ENCODE measurements at regions not wholly inside any gene's neighbourhood (a gene's known extent, or its start where the extent isn't known, plus 50 kb on each side); places are given as distances from the start of the nearest gene placed in this dataset.
"Not testable (repeated sequence)": the region's sequence is repeated elsewhere in the genome, so short reads cannot be mapped to it uniquely, and the experiment has no call there.

DNA sequence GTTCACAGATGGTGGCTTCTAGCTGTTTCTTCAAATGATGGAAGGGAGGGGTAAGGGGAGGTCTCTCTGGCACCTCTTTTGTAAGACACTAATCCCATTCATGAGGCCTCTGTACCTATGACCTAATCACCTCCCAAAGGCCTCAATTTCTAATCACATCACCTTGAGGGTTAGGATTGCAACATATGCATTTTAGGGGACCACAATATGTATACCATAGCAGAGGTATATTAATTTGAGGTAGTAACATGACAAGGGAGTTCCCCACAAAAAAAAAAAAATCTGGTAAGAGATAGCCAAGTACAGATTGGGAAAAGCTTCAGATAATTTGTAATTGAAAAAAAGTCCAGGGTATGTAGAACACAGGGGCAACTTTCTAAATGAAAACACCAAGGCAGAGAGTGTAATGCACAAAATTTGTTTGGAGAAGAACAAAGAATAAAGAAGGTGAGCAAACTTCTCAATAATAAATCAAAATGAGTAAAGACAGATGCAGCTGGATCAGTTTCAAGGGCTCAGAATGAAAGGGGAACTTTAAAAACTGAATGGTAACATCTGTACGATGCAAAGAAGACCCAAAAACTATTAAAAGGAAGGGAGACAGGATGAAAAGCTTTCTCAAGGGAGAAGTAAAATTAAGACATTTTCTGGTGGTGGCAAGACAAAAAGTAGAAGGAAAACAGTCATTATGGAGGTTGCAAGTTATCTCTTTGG lies 125.5 kb upstream of the DCN start:
- DNase-seq (ENCODE audit: low read depth in 4 of 4, low spot score in 2 of 4): no peak

DNA sequence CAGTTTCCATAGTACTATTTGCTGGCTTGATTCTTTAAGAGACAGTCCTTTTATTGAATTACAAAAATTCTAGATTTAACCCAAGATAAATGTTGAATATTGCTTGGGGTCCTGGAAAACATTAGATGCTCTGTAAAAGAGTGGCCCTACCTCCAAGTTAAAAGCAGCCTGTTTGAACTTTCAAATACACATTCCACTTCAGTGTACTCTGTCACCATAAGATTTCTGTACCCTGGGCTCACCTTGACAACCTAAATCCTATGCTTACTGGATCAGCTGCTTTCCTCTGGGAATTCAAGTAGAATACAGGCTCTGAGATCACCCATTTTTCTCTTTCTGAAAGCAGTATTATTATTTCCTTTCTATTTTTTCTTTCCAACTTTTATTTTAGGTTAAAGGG lies 107.7 kb upstream of the DCN start:
- no peak for DNase-seq (ENCODE audit: low read depth in 4 of 4, low spot score in 2 of 4)

DNA sequence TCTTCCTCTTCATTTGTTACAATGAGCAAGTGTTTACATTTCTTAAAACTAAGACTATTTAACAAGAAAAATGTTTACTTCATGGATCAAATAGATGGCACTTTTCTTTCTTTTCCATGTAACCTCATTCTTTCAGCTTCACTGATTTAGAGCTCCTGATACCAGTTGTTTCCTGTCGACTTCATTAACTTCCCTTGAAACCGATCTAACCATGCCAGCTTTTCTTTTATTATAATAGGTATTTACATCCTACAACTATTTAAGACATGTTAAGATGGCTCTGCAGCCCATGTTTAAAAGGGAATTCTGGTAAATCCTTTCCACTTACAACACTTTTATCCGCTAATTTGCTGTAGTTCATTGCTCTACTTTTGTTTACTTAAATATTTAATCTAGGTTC lies 107.3 kb upstream of the DCN start:
- DNase-seq (ENCODE audit: low read depth in 4 of 4, low spot score in 2 of 4): no peak

DNA sequence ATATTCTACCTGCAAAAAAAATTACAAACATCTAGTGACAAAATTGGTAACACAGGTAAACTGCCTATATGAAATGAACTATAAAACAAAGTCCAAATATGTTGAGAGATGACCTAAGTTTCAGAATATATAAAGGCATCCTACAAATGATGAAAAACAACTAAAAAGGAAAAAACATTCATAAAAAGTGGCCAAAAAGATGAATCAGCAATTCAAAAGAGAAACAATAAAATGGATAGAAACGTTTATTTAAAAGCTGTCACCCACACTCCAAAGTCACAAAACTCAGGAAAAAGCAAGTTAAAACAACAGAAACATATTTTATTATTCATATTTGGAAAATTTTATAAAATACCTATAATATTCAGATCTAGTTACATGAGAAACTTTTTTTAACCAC lies 106.5 kb upstream of the DCN start:
- no peak for DNase-seq (ENCODE audit: low read depth in 4 of 4, low spot score in 2 of 4)

DNA sequence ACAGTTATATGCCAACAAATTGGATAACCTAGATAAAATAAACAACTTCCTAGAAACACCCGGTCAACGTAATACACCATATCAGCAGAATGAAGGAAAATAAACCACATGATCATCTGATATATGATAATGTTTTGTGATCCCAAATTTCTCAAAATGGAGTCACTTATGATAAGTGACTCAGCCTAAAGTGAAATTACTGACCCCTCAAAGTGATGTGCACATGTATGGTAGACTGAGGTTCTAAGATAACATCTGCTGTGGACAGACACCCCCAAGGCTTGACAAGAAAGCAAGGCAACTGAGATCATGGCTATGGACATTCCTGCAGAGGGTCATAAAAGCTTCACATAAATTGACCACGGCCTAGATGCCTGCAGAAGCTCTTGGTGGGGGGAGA lies 105.1 kb upstream of the DCN start:
- no peak for DNase-seq (ENCODE audit: low read depth in 4 of 4, low spot score in 2 of 4)

DNA sequence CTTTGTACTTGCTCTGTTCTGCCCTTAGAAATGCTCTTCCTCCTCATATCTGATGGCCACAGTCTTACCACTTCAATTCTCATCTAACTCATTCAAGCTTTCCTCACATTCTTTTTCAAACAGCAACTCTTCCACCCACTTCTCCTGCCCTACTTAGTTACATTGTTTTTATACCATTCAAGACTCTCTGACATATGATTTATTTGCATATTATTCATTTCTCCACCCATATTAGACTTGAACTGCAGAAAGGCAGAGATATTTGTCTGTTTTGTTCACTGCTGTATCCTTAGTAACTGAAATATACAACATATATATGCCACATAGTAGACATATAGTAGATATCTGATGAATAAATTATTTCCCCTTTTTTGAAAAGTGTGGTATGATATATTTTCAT lies 95.5 kb upstream of the DCN start:
- DNase-seq (ENCODE audit: low read depth in 4 of 4, low spot score in 2 of 4): no peak

GRCh38 chr12:91276509-91276908 lies 93.9 kb upstream of the DCN start:
- no peak for DNase-seq (ENCODE audit: low read depth in 4 of 4, low spot score in 2 of 4)

DNA sequence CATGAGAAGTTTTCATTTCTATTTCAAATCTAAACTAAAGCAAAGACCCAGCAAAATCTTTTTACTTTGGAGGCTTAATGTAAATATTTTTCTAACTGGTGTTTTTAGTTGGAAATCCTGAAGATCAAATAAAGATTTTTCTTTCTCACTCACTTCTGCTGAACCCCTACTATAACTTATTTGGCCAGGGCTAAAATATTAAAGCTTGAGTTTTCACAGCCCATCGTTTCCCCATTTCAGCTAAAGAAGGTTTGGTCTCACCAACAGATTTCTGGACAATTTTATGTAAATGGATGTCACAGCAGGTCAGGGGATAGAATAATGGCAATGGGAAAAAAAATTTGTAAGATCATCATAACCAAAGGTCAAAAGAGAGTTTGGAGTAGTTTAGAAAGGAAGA lies 92.7 kb upstream of the DCN start:
- no peak for DNase-seq (ENCODE audit: low read depth in 4 of 4, low spot score in 2 of 4)

- DNase-seq (ENCODE audit: low read depth in 4 of 4, low spot score in 2 of 4): no peak
These were observed 92.3 kb upstream of the DCN start for GRCh38 chr12:91274916-91275315.

DNA sequence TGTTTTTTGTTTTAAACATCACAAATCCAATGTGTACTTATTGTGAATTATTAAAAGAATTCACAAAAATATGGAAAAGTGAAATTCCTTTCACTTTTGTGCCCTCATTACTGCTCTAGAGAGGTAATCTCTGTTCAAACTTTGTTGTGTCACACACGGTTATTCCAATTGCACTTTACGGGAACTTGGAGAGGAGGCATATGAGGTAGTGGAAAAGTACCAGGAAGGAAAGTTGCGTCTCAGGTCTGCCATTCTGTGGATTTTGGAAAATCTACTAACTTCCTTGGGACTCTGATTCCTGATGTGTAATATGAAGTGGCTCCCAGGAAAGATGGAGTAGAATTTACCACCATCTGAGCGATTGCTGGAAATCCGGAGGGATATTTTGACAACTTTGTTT lies 90.9 kb upstream of the DCN start:
- no peak for DNase-seq (ENCODE audit: low read depth in 4 of 4, low spot score in 2 of 4)

GRCh38 chr12:91272461-91273063 lies 89.9 kb upstream of the DCN start:
- DNase-seq (ENCODE audit: low read depth in 4 of 4, low spot score in 2 of 4): no peak

GRCh38 chr12:91271185-91271584 lies 88.6 kb upstream of the DCN start:
- no peak for DNase-seq (ENCODE audit: low read depth in 4 of 4, low spot score in 2 of 4)

GRCh38 chr12:91267039-91267438 lies 84.4 kb upstream of the DCN start:
- DNase-seq (ENCODE audit: low read depth in 4 of 4, low spot score in 2 of 4): no peak

DNA sequence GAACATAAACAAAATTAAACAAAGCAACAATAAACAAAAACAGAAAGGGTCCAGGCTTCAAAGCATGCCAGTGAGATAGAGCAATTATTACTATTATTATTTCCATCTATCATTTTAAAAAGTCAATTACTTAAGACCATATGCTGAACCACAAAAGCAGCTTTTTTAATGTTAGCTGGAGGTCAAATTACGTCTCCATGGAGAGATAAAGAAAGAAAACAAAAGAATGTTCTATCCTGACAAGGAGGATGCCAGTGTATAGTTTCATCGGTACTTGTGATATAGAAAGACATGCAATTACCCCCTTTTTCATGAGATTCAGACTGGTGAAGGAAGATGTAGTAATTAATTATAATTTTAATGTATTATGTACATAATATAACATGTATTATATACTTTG lies 81.6 kb upstream of the DCN start:
- DNase-seq (ENCODE audit: low read depth in 4 of 4, low spot score in 2 of 4): no peak

- no peak for DNase-seq (ENCODE audit: low read depth in 4 of 4, low spot score in 2 of 4)
These were observed 79.4 kb upstream of the DCN start for GRCh38 chr12:91261820-91262676.

DNA sequence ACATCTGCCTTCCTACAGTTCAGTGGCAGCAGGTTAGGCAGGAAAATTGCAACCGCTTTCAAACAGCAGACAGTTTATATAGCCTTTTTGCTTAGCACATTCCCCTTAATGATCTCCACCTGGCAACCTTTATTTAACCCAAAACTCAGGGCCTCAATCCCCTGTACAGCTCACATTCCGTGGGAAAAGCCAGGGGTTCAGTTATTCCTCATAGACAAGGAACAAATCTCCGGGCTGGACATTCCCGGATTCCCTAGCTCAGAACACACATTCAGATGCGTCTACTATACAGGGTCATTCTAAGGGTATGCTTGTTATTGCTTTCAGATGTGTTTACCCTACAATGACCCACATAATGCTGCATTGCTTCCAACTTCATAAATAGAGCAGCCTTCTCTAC lies 73.8 kb upstream of the DCN start:
- no peak for DNase-seq (ENCODE audit: low read depth in 4 of 4, low spot score in 2 of 4)

DNA sequence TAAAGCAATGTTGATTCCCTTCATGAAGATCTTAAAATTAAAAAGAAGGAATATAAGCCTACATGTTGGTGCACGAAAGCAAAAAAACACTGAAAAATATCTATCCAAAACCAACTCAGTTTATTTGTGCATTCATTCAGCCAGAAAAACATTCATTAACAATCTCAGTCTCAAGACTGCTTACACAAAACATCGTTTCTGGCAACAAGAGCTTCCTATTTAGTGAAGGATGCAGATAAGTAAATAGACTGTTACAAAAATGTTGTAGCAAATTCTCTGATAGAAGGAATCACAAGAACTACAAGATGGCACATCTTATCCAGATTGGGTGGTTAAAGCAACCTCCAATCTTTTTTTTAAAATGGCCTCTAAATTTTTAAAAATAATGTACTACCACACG lies 69.7 kb upstream of the DCN start:
- no peak for DNase-seq (ENCODE audit: low read depth in 4 of 4, low spot score in 2 of 4)

GRCh38 chr12:91250273-91250665 lies 67.7 kb upstream of the DCN start:
- no peak for DNase-seq (ENCODE audit: low read depth in 4 of 4, low spot score in 2 of 4)

DNA sequence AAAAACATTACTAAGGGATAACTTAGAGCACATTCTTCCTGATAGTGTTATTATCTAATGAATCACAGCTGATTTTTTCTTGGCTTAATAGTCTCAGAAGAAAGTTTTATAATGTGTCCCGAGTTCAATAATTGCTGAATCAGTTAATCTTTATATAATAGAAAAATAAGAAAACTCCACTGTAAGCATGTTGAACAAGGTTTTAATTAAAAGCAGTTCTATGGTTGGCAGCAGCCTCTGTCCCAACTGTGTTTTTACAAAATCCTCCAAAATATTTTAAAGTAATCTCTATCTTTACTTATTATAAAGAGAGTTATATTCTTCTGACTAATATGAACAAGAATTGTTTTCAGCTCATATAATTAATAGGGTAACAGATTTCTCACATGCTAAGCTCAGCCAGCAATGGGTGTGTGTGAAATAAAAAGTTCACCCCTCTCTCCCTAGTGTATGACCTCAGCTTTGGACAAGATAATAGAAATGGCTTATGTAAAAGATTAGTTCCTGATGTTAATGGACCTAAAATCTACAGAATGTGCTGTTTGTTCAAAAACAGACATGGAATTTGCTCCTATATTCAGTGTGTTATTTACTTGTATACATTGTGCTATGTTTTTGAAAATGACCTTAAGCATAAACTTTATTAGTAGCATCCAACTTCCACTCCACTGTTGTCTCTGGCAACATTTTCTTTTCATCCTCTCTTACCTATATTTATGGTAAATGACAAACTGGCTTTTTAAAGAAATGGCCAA lies 67.1 kb upstream of the DCN start:
- no peak for DNase-seq (ENCODE audit: low read depth in 4 of 4, low spot score in 2 of 4)

DNA sequence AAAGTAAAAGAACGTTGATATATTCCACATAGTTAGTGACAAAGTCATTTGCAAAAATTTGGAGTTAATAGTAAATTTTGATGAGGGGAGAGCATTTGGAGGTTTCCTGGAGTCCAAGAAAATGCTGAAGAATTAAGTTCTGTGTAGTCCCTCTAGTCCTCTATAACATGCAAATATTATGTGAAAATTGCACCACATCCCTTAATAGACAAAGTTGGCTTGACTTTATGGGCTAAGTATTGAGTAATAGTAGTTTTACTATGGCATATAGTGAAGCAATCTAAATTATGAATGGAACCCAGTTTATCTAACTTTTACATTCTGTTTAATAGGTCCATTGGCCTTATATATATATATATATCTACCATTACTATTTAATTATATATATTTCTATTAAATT lies 66.4 kb upstream of the DCN start:
- DNase-seq (ENCODE audit: low read depth in 4 of 4, low spot score in 2 of 4): no peak

DNA sequence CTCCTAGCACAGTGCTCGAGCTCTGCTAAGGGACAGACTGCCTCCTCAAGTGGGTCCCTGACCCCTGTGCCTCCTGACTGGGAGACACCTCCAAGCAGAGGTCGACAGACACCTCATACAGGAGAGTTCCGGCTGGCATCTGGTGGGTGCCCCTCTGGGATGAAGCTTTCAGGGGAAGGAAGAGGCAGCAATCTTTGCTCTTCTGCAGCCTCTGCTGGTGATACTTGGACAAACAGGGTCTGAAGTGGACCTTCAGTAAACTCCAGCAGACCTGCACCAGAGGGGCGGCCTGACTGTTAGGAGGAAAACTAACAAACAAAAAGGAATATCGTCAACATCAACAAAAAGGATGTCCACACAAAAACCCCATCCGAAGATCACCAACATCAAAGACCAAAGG lies 60.6 kb upstream of the DCN start:
- DNase-seq (ENCODE audit: low read depth in 4 of 4, low spot score in 2 of 4): not testable (repeated sequence)
